Hepatic stellate cell (primary cell): ENCODE measurements at regions not wholly inside any gene's neighbourhood (a gene's known extent, or its start where the extent isn't known, plus 50 kb on each side); places are given as distances from the start of the nearest gene placed in this dataset.

Experiments used
- DNase-seq: peaks from one replicate; pipeline ENCODE4 v3.0.0; 2011; ENCODE audit warnings: low spot score

GRCh38 chr20:56835829-56836550 lies 206.9 kb downstream of the TFAP2C start:
- DNase-seq, result no peak

GRCh38 chr20:56839222-56839621 lies 210.1 kb downstream of the TFAP2C start:
- DNase-seq, result no peak

GRCh38 chr20:56839786-56840185 lies 210.7 kb downstream of the TFAP2C start:
- DNase-seq, result no peak

- no peak for DNase-seq
These were observed 211.7 kb downstream of the TFAP2C start for GRCh38 chr20:56840716-56841261.

- DNase-seq, result no peak
These were observed 212.3 kb downstream of the TFAP2C start for GRCh38 chr20:56841346-56841908.

GRCh38 chr20:56842056-56842455 lies 212.9 kb downstream of the TFAP2C start:
- no peak for DNase-seq

GRCh38 chr20:56843386-56843785 lies 214.3 kb downstream of the TFAP2C start:
- no peak for DNase-seq

- DNase-seq, result no peak
These were observed 214.7 kb downstream of the TFAP2C start for GRCh38 chr20:56843817-56844216.

GRCh38 chr20:56845546-56846086 lies 216.5 kb downstream of the TFAP2C start:
- DNase-seq, result no peak

- DNase-seq, result no peak
These were observed 219.5 kb downstream of the TFAP2C start for GRCh38 chr20:56848561-56848960.

GRCh38 chr20:56851552-56851951 lies 222.4 kb downstream of the TFAP2C start:
- DNase-seq, result no peak

GRCh38 chr20:56855708-56856107 lies 226.6 kb downstream of the TFAP2C start:
- DNase-seq, result no peak

- DNase-seq, result no peak
These were observed 228.8 kb downstream of the TFAP2C start for GRCh38 chr20:56857950-56858349.

GRCh38 chr20:56859039-56859800 lies 230.1 kb downstream of the TFAP2C start:
- DNase-seq, result no peak

- no peak for DNase-seq
These were observed 230.7 kb downstream of the TFAP2C start for GRCh38 chr20:56859801-56860261.

- no peak for DNase-seq
These were observed 231.3 kb downstream of the TFAP2C start for GRCh38 chr20:56860413-56860812.

GRCh38 chr20:56861590-56861989 lies 232.5 kb downstream of the TFAP2C start:
- DNase-seq, result no peak

GRCh38 chr20:56865055-56865454 lies 235.9 kb downstream of the TFAP2C start:
- DNase-seq, result no peak

- no peak for DNase-seq
These were observed 238.0 kb downstream of the TFAP2C start for GRCh38 chr20:56867128-56867527.

GRCh38 chr20:56868746-56869145 lies 239.6 kb downstream of the TFAP2C start:
- DNase-seq, result no peak

GRCh38 chr20:56870271-56870670 lies 241.2 kb downstream of the TFAP2C start:
- DNase-seq, result no peak

GRCh38 chr20:56871691-56872090 lies 242.6 kb downstream of the TFAP2C start:
- DNase-seq, result no peak
